ENCODE measurements at regions not wholly inside any gene's neighbourhood (a gene's known extent, or its start where the extent isn't known, plus 50 kb on each side); places are given as distances from the start of the nearest gene placed in this dataset.

GRCh38 chr2:108145557-108146326 lies 94.0 kb upstream of the SULT1C3 start:
- no peak for DNase-seq

DNA sequence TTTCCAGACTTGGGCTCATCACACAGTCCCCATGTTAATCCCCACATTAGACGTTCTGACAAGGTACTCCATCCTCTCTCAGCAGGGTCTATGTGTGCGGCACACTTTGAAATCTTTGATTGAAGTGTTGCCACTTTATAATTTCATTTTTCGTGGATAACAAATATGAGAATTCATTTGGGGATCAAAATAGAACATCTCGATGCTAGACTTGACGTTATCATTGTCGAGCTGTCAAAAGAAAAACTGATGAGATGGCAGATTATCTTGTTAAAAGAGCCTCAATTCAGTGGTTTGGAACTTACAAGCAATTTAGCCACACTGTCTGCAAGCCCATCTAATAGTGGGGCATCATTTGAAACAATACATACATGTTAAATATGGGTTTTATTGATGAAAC lies 91.2 kb upstream of the SULT1C3 start:
- no peak for DNase-seq

DNA sequence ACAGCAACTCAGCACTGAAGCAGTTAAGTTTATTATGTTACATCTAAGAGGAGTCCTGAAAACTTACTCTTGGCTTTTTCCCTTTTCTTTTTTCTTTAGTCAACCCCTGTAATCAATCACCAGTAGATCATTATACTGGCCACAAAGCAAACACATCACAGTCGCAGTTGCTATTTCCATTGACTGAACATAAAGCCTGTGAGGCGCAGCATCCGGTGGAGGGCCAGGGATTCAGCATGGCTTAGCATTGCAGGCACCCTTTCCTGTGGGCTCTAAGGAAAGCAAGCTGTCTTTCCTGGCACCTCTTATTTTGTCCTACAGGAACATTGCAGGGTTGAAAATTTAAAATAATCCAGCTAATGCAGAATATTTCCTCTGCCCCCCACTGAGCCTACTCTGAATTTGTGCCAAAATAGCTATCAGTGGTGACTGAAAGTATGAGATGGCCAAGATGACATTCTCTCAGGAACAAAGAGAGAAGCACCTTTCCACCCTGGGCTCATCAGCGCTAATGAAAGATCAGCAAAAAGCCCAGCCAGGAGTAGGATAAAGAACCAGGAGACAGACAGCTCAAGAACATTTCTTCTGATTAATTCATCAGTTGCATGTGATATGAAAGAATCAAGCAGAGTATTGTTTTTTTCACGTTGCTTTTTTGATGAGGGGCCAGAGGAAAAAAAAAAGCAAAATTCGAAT lies 85.3 kb upstream of the SULT1C3 start:
- DNase-seq: no peak

DNA sequence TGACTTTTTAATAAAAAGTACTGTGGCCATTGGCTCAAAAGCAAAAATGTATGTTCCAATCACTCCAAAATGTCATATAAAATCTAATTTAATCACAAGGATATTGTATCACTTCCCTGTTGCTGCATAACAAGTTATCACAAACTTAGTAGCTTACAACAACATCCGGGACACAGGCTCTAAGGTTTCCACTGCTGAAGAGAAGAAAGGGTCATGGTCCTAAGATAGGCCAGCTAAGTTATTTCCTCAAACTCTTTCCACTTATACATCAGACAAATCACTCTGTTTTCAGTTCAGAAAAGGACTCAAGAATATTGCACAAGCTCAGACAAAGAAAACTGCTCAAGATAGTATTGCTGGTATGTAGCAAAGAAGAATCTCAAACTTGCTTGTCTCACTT lies 78.5 kb upstream of the SULT1C3 start:
- no peak for DNase-seq

DNA sequence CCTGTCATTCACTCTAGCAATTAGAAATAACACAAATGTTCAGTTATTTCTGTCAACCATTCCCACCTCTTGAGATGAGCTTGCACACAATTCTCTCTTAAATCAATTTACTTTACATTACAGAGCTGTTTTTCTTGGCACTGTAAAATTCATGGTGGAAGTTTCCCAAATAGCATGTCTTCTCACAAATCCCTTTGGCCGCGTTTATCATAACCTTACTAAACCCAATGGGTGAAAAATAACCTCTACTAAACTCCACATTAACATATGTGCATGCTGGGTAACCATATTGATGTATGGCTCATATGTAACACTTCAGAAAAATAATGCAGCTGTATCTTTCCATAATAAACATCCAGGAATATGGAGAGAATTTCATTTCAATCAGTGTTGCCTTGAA lies 75.5 kb upstream of the SULT1C3 start:
- no peak for DNase-seq

GRCh38 chr2:108165729-108166128 lies 74.0 kb upstream of the SULT1C3 start:
- DNase-seq: no peak

DNA sequence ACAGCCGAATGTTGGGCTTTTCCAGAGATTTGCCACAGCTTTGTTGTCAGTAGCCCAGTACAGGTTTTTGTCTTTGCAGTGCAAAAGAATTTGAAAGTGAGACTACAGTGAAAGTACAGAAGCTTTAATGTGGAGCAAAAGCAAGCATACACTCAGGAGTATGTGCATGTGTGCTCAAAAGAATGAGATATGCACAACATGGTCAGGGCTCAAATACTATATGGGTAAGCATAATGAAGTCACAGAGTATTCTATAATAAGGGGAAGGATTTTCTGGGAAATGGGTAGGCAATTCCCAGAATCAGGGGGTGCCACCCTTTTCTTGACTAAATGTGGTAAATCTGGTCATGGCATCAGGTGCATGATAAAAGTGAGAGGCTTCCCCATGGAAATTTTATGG lies 72.1 kb upstream of the SULT1C3 start:
- DNase-seq: no peak

DNA sequence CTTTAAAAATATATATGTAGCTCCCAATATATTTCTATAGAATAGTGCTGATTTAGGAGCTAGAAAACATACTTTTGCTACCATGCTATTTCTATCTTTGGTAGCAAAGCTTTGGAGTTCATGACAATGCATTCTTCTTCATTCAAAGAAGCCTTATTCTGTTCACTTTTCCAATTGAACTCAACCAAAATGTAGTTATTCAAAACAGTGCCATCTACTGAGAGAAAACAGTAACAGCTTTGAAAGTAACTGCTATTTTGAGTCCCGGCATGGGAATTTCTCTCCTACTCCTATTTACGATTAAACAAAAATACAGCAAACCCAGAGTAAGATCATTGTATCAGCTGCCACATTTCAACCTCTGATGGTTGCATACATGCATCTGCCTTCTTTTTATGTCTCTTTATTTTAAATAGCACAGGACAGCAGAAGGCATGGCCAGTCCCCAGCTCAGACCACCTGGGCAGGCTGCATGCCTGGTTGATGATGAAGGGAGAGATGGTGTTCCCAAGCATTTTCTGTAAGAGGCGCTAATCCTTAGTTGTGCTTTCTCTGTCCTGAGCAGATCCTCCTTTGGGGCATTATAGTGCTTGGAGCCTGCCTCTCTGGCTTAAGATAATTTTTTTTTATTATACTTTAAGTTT lies 69.7 kb upstream of the SULT1C3 start:
- no peak for DNase-seq

- DNase-seq: no peak
Observed at GRCh38 chr2:108171657-108172056, 68.1 kb upstream of the SULT1C3 start.

GRCh38 chr2:108182489-108182888 lies 57.3 kb upstream of the SULT1C3 start:
- DNase-seq: no peak

DNA sequence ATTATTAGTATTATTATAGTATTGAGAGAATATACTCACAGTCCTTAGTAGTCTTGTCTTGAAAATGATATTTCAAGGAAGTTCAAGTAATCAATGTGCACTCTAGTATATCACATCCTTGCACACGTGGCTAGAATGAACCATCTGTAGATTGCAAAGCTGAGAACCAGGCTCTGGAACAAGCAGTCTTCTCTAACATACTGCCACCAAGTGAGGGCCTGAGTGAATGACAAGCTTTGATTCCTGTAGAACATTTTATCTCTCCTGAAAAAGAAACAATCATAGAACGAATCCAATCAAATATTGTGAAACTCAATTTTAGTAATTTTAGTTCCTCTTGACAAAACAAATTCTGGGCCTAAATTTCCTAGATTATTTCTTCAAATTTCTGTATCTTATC lies 55.3 kb upstream of the SULT1C3 start:
- DNase-seq: no peak

DNA sequence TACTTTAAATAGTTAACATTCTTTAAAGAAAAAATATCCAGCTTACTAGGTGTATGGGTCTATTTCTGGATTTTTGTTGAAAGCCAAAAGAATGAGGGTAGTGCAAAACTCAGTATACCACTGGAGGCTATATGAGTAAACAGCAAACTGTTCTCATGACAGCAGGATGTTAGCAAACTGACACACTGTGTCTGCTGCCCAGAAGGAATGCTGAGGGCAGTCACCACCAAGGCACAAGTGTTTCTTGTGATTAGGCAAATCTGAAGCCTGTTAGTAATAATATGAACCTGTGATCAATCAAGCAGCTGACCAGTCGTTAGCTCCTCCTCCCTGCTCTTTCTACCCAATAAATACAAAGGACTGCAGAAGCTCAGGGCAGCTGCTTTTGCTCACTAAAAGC lies 50.5 kb upstream of the SULT1C3 start:
- DNase-seq: no peak
